ENCODE measurements at regions not wholly inside any gene's neighbourhood (a gene's known extent, or its start where the extent isn't known, plus 50 kb on each side); places are given as distances from the start of the nearest gene placed in this dataset.

GRCh38 chr6:81614292-81614691 is 138.2 kb downstream of the TENT5A start:
- TF ChIP-seq CTCF (IDR thresholded peaks at IDR 0.05) (no peak), POLR2A (IDR thresholded peaks at IDR 0.05) (no peak)

All from stomach (tissue), 4 donors.